ENCODE measurements at regions not wholly inside any gene's neighbourhood (a gene's known extent, or its start where the extent isn't known, plus 50 kb on each side); places are given as distances from the start of the nearest gene placed in this dataset.

GRCh38 chr14:52202151-52202550 is 65.3 kb upstream of the PTGDR start:
- TF ChIP-seq, protein P1, sequence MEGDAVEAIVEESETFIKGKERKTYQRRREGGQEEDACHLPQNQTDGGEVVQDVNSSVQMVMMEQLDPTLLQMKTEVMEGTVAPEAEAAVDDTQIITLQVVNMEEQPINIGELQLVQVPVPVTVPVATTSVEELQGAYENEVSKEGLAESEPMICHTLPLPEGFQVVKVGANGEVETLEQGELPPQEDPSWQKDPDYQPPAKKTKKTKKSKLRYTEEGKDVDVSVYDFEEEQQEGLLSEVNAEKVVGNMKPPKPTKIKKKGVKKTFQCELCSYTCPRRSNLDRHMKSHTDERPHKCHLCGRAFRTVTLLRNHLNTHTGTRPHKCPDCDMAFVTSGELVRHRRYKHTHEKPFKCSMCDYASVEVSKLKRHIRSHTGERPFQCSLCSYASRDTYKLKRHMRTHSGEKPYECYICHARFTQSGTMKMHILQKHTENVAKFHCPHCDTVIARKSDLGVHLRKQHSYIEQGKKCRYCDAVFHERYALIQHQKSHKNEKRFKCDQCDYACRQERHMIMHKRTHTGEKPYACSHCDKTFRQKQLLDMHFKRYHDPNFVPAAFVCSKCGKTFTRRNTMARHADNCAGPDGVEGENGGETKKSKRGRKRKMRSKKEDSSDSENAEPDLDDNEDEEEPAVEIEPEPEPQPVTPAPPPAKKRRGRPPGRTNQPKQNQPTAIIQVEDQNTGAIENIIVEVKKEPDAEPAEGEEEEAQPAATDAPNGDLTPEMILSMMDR (IDR thresholded peaks at IDR 0.05; ENCODE audit: insufficient read depth, missing control alignments) = no peak
- DNase-seq (ENCODE audit: insufficient read length, low spot score) = no peak
- no peak for FAIRE-seq

DNA sequence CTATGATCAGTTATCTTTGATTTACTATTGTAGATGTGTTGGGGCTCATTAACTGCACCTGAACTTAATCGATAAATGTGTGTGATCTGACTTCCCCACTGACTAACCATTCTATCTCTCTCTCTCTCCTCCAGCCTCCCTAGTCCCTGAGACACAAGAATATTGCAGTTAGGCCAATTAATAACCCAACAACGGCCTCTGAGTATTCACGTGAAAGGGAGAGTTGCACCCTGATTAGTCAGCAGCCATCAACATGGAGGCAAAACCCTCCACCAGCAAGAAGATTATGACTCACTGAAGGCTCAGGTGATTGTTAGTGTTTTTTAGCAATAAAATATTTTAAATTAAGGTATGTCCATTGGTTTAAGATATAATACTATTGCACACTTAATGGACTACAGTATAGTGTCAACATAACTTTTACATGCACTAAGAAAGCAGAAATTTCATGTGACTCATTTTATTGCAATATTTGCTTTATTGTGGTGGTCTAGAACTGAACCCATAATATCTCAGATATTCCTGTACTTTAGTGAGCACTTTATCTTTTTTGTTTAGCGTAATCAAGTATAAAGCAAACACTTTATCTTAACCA is 77.1 kb upstream of the PTGDR start:
- DNase-seq (ENCODE audit: insufficient read length, low spot score) (no peak), FAIRE-seq (no peak)
- TF ChIP-seq, protein P1 (IDR thresholded peaks at IDR 0.05; ENCODE audit: insufficient read depth, missing control alignments) = no peak

DNA sequence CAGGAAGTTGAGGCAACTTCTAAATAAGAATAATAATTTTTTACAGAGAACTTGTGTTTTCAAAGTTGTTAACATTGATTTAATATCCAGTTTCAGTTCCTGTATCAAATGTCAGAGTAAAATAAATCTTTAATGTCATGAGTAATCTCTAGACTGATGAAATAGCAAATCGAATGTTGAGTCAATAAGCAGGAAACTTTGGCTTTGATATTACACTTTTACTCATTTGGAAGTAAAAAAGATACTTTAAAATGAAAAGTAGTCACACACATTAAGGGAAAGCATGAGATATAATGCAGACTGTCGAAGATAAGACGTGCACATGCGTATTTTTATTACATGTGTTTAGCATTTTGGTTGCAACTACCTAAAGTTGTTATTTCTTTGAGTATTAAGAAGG is 78.2 kb upstream of the PTGDR start:
- no peak for FAIRE-seq

DNA sequence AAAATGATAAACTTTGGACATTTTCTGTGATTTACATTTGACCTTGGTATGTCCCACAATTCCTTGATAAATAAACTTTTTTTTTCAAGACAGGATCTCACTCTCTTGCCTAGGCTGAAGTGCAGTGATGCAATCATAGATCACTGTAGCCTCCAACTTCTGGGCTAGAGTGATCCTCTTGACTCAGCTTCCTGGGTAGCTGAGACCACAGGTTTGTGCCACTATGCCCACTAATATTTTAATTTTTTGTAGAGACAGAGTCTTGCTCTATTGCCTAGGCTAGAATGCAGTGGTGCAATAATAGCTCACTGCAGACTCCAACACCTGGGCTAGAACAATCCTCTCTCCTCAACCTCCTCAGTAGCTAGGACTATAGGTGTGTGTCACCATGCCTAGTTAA is 79.1 kb upstream of the PTGDR start:
- DNase-seq (ENCODE audit: insufficient read length, low spot score) (no peak), FAIRE-seq (no peak)
- TF ChIP-seq, protein P1 (IDR thresholded peaks at IDR 0.05; ENCODE audit: insufficient read depth, missing control alignments) = no peak

More for the DNA sequence above, 78.2 kb upstream of the PTGDR start:
- no peak for DNase-seq (ENCODE audit: insufficient read length, low spot score)
- TF ChIP-seq, protein P1 (IDR thresholded peaks at IDR 0.05; ENCODE audit: insufficient read depth, missing control alignments) = no peak

DNA sequence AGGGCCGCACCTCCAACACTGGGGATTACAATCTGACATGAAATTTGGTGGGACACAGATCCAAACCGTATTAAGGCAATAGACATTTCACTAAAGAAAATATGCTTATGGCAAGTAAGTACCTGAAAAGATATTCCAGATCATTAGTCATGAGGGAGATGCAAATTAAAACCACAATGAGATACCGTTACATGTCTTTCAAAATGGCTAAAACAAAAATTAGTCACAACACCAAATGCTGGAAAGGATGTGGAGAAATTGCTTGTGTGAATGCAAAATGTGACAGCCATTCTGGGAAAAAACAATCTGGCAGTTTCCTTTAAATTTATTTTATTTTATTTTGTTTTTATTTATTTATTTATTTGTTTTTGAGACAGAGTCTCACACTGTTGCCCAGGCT is 82.3 kb upstream of the PTGDR start:
- DNase-seq (ENCODE audit: insufficient read length, low spot score) (no peak), FAIRE-seq (no peak)
- TF ChIP-seq, protein P1 (IDR thresholded peaks at IDR 0.05; ENCODE audit: insufficient read depth, missing control alignments) = no peak

DNA sequence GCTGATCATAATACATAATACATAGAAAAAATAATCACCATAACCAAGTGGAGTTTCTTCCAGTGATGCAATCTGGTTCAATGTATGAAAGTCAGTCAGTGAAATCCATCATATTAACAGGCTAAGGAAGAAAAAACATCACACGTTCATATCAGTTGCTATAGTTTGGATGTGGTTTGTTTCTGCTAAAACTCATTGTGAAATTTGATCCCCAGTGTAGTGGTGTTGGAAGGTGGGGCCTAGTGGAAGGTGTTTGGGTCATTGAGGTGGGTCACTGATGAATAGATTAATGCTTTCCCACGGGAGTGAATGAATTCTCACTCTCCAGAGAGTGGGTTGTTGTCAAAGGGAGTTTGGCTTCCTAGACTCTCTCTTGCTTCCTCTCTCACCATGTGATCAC is 84.6 kb upstream of the PTGDR start:
- FAIRE-seq (no peak), DNase-seq (ENCODE audit: insufficient read length, low spot score) (no peak)
- TF ChIP-seq, protein P1 (IDR thresholded peaks at IDR 0.05; ENCODE audit: insufficient read depth, missing control alignments) = no peak

- FAIRE-seq = no peak
- no peak for DNase-seq (ENCODE audit: insufficient read length, low spot score)
- TF ChIP-seq, protein P1 (IDR thresholded peaks at IDR 0.05; ENCODE audit: insufficient read depth, missing control alignments) = no peak
Observed at GRCh38 chr14:52179141-52179790, 88.2 kb upstream of the PTGDR start.

All from D721Med (cell line).